Keratinocyte (primary cell): ENCODE measurements at regions not wholly inside any gene's neighbourhood (a gene's known extent, or its start where the extent isn't known, plus 50 kb on each side); places are given as distances from the start of the nearest gene placed in this dataset.

Experiments used
- DNase-seq: peaks from one replicate; pipeline ENCODE4 v3.0.0-alpha.2; 2011; ENCODE audit warnings: low read depth, missing footprints, low spot score
- FAIRE-seq: peaks from 2 replicates; lab custom pipeline; 2011; peaks lifted over from hg19 to GRCh38; lab: Jason Lieb, UNC
- H2AFZ ChIP-seq: 2 replicates; pipeline ENCODE4 v1.6.0; 2012; ENCODE audit warnings: low read length, control low read depth, inconsistent platforms; ENCODE audit not compliant: control insufficient read depth
- H3K27ac ChIP-seq: 2 replicates; pipeline ENCODE4 v1.5.1; 2011; ENCODE audit warnings: low read length; ENCODE audit not compliant: control insufficient read depth, insufficient read depth
- H3K27me3 ChIP-seq: 3 replicates; pipeline ENCODE4 v1.6.0; 2011; ENCODE audit warnings: low read length; ENCODE audit not compliant: control insufficient read depth, insufficient read depth; ENCODE audit errors: extremely low read depth
- H3K36me3 ChIP-seq, 2 experiments: 2 replicates in 1 of 2; 3 replicates in 1 of 2; pipeline ENCODE4 v1.5.1; 2011; ENCODE audit warnings: low read length in 2 of 2, mild to moderate bottlenecking in 1 of 2; ENCODE audit not compliant: control insufficient read depth in 2 of 2, insufficient read depth in 2 of 2; ENCODE audit errors: extremely low read depth in 1 of 2
- H3K4me1 ChIP-seq: 3 replicates; pipeline ENCODE4 v1.5.1; 2011; ENCODE audit warnings: low read length; ENCODE audit not compliant: control insufficient read depth, insufficient read depth; ENCODE audit errors: extremely low read depth
- H3K4me2 ChIP-seq: 3 replicates; pipeline ENCODE4 v1.6.0; 2011; ENCODE audit warnings: low read depth, low read length; ENCODE audit not compliant: control insufficient read depth, insufficient read depth; ENCODE audit errors: extremely low read depth
- H3K4me3 ChIP-seq, 3 experiments: fragments of 200-600 bp in 1 of 3; sonication (generic) in 1 of 3; 2 replicates in 2 of 3; 3 replicates in 1 of 3; pipeline ENCODE4 v1.5.1; 2011 to 2016; ENCODE audit warnings: low read length in 3 of 3, mild to moderate bottlenecking in 3 of 3, control low read depth in 2 of 3, inconsistent platforms in 1 of 3, low read depth in 1 of 3, mixed read lengths in 1 of 3, mixed run types in 1 of 3, moderate library complexity in 1 of 3; ENCODE audit not compliant: control insufficient read depth in 2 of 3, insufficient read depth in 2 of 3; ENCODE audit errors: extremely low read depth in 1 of 3
- H3K79me2 ChIP-seq: 2 replicates; pipeline ENCODE4 v1.6.0; 2012; ENCODE audit warnings: low read length; ENCODE audit not compliant: control insufficient read depth, insufficient read depth
- H3K9ac ChIP-seq: 3 replicates; pipeline ENCODE4 v1.6.0; 2011; ENCODE audit warnings: low read length; ENCODE audit not compliant: control insufficient read depth, insufficient read depth; ENCODE audit errors: extremely low read depth
- H3K9me1 ChIP-seq: 3 replicates; pipeline ENCODE4 v1.6.0; 2011; ENCODE audit warnings: low read length; ENCODE audit not compliant: control insufficient read depth, insufficient read depth; ENCODE audit errors: extremely low read depth
- H3K9me3 ChIP-seq: 2 replicates; pipeline ENCODE4 v1.5.1; 2012; ENCODE audit warnings: low read depth, low read length; ENCODE audit not compliant: control insufficient read depth
- H4K20me1 ChIP-seq: 3 replicates; pipeline ENCODE4 v1.6.0; 2011; ENCODE audit warnings: low read length; ENCODE audit not compliant: control insufficient read depth, insufficient read depth; ENCODE audit errors: extremely low read depth
- EZH2 ChIP-seq: IDR thresholded peaks from one replicate; pipeline ENCODE4 v1.6.1; 2012; ENCODE audit warnings: inconsistent platforms, mild to moderate bottlenecking, low read length, moderate library complexity
- dilution Hi-C: fragments of 300-500 bp; cut with MboI; formaldehyde crosslinking; loops from one replicate; pipeline ENCODE4 v1.7.0; 2020; ENCODE audit warnings: low sequenced_read_pairs; ENCODE audit not compliant: extremely low pct_ligation_motif_present
- TF ChIP-seq, protein P1 (sequence below), 3 experiments: IDR thresholded peaks in 1 of 3; conservative IDR thresholded peaks in 1 of 3; optimal IDR thresholded peaks in 1 of 3; 2 replicates in 2 of 3; 3 replicates in 1 of 3; pipeline versions ENCODE3 to v1.5.1; 2011; ENCODE audit warnings: low read length in 3 of 3, mild to moderate bottlenecking in 3 of 3, moderate library complexity in 2 of 3, control low read depth in 1 of 3, inconsistent platforms in 1 of 3; ENCODE audit not compliant: insufficient read depth in 2 of 3; ENCODE audit errors: extremely low read depth in 1 of 3

DNA sequence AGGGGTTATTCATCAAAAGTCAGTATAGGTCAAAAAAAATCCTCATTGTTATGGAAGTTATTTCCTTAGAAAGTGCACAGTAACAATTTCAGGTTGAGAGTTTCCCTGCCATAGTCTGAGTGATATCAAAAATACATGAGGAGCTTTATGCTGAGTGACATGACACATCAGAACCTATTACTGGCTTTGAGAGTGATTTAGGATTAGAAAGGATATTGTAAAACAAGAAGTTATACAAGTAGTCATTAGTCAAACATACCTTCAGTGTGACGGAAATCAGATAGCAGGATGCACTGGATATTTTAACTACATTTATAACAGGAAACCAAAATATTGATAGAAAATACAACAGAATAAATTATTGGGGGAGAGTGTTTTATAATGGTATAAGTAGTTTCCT lies 471.1 kb downstream of the VGLL3 start:
- no peak for TF ChIP-seq EZH2
- TF ChIP-seq, protein P1, sequence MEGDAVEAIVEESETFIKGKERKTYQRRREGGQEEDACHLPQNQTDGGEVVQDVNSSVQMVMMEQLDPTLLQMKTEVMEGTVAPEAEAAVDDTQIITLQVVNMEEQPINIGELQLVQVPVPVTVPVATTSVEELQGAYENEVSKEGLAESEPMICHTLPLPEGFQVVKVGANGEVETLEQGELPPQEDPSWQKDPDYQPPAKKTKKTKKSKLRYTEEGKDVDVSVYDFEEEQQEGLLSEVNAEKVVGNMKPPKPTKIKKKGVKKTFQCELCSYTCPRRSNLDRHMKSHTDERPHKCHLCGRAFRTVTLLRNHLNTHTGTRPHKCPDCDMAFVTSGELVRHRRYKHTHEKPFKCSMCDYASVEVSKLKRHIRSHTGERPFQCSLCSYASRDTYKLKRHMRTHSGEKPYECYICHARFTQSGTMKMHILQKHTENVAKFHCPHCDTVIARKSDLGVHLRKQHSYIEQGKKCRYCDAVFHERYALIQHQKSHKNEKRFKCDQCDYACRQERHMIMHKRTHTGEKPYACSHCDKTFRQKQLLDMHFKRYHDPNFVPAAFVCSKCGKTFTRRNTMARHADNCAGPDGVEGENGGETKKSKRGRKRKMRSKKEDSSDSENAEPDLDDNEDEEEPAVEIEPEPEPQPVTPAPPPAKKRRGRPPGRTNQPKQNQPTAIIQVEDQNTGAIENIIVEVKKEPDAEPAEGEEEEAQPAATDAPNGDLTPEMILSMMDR (optimal IDR thresholded peaks at IDR 0.05 in 1 of 3, IDR thresholded peaks at IDR 0.05 in 1 of 3, conservative IDR thresholded peaks at IDR 0.05 in 1 of 3; ENCODE audit: extremely low read depth in 1 of 3, insufficient read depth in 2 of 3, low read length in 3 of 3) = no peak
- H4K20me1 ChIP-seq = no peaks in the 10 kb centered on the region
- H3K4me1 ChIP-seq = no peaks in the 10 kb centered on the region
- dilution Hi-C loops = no loop called here
- FAIRE-seq = no peak
- no peaks in the 10 kb centered on the region for H3K9me3 ChIP-seq
- no peaks in the 10 kb centered on the region for H3K27me3 ChIP-seq
- no peak overlapping the region for H3K4me3 ChIP-seq
- no peaks in the 10 kb centered on the region for H3K79me2 ChIP-seq
- H3K27ac ChIP-seq = no peak overlapping the region
- H2AFZ ChIP-seq = no peak overlapping the region
- no peak overlapping the region for H3K9ac ChIP-seq
- no peaks in the 10 kb centered on the region for H3K9me1 ChIP-seq
- H3K36me3 ChIP-seq = no peaks in the 10 kb centered on the region
- H3K4me2 ChIP-seq = no peak overlapping the region
- no peak for DNase-seq

DNA sequence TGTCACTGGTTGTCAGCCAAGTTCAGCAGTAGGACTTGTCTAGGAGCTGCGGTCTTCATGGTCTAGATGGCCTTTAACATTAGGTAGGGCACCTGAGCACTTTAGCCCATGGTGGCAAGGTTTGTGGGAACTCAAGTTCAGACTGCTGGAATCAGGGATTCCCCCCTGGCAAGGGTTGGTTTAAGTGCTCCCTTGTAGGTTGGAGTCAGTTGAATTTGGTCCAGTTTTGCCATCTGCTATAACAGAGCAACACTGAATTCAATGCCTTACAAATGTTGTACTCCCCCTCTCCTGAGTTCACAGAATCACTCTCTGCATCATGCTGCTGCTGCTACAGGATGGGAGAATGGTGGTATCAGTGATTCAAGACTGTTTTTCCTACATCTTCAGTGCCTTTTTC lies 509.3 kb downstream of the VGLL3 start:
- Histone ChIP-seq H2AFZ (no peak overlapping the region), H3K9me1 (no peaks in the 10 kb centered on the region), H3K27me3 (no peaks in the 10 kb centered on the region), H3K4me2 (no peak overlapping the region), H4K20me1 (no peaks in the 10 kb centered on the region), H3K4me3 (no peak overlapping the region), H3K9ac (no peak overlapping the region), H3K9me3 (no peaks in the 10 kb centered on the region), H3K4me1 (no peaks in the 10 kb centered on the region), H3K36me3 (no peaks in the 10 kb centered on the region), H3K27ac (no peak overlapping the region), H3K79me2 (no peaks in the 10 kb centered on the region)
- no peak for TF ChIP-seq EZH2
- TF ChIP-seq, protein P1 (optimal IDR thresholded peaks at IDR 0.05 in 1 of 3, IDR thresholded peaks at IDR 0.05 in 1 of 3, conservative IDR thresholded peaks at IDR 0.05 in 1 of 3; ENCODE audit: extremely low read depth in 1 of 3, insufficient read depth in 2 of 3, low read length in 3 of 3) = no peak
- FAIRE-seq (no peak), DNase-seq (no peak)
- dilution Hi-C loops = no loop called here
